Tibial nerve (tissue), 4 donors: ENCODE measurements at regions not wholly inside any gene's neighbourhood (a gene's known extent, or its start where the extent isn't known, plus 50 kb on each side); places are given as distances from the start of the nearest gene placed in this dataset.

Experiments
- DNase-seq, 2 donors: peaks; one replicate each; pipeline ENCODE4 v3.0.0-alpha.2; 2019; ENCODE audit warnings: low spot score in 2 of 2
- H3K27ac ChIP-seq, 4 donors: fragments of 200-600 bp; sonication (generic) in 3 of 4; one replicate each; pipeline ENCODE4 v1.5.1; 2017 to 2019; ENCODE audit warnings: mild to moderate bottlenecking in 1 of 4
- H3K27me3 ChIP-seq, 2 donors: fragments of 200-600 bp; sonication (generic) in 1 of 2; one replicate each; pipeline versions ENCODE4 v1.5.1 to v1.6.0; 2017 to 2019
- H3K36me3 ChIP-seq, 3 donors: fragments of 200-600 bp; sonication (generic); one replicate each; pipeline ENCODE4 v1.5.1; 2018 to 2019
- H3K4me1 ChIP-seq, 4 donors: fragments of 200-600 bp; sonication (generic) in 3 of 4; one replicate each; pipeline ENCODE4 v1.5.1; 2017 to 2019
- H3K4me3 ChIP-seq, 4 donors: fragments of 200-600 bp; sonication (generic) in 3 of 4; one replicate each; pipeline ENCODE4 v1.5.1; 2017 to 2019; ENCODE audit warnings: mild to moderate bottlenecking in 1 of 4, moderate library complexity in 1 of 4
- H3K9me3 ChIP-seq, 4 donors: fragments of 200-600 bp; sonication (generic) in 3 of 4; one replicate each; pipeline ENCODE4 v1.5.1; 2017 to 2019
- EP300 ChIP-seq, 2 donors: sonication (generic); formaldehyde crosslinking; IDR thresholded peaks; one replicate each; pipeline ENCODE4 v1.6.1; 2017; ENCODE audit warnings: antibody characterized with exemption in 2 of 2, mild to moderate bottlenecking in 1 of 2
- POLR2A ChIP-seq, 2 donors: fragments of 450-650 bp; IDR thresholded peaks; one replicate each; pipeline ENCODE4 v1.6.1; 2017; ENCODE audit warnings: antibody characterized with exemption in 2 of 2, mild to moderate bottlenecking in 2 of 2, moderate library complexity in 2 of 2
- WGBS, 2 donors: methylation state at CpG; one replicate each; pipeline ENCODE4 v1.1.5; 2018; 5-methylcytosine and 5-hydroxymethylcytosine counted together
- TF ChIP-seq, protein P1 (sequence below), 5 experiments: fragments of 200-600 bp in 3 of 5; fragments of 450-650 bp in 2 of 5; sonication (generic) in 3 of 5; IDR thresholded peaks; one replicate each; pipeline ENCODE4 v1.5.1; 2016 to 2019; ENCODE audit warnings: antibody characterized with exemption in 5 of 5, mild to moderate bottlenecking in 3 of 5, moderate library complexity in 2 of 5

- peaks cover 0 to 22% of the 10 kb centered on the region in 2 donors for H3K27me3 ChIP-seq
- WGBS, 2 donors = 81 to 86% methylated on average over 10 of the region's 10 CpGs
- no peak overlapping the region for H3K4me3 ChIP-seq
- no peak overlapping the region for H3K27ac ChIP-seq
- no peak for DNase-seq
- H3K9me3 ChIP-seq = no peaks in the 10 kb centered on the region
- H3K36me3 ChIP-seq = no peaks in the 10 kb centered on the region
- TF ChIP-seq, protein P1, sequence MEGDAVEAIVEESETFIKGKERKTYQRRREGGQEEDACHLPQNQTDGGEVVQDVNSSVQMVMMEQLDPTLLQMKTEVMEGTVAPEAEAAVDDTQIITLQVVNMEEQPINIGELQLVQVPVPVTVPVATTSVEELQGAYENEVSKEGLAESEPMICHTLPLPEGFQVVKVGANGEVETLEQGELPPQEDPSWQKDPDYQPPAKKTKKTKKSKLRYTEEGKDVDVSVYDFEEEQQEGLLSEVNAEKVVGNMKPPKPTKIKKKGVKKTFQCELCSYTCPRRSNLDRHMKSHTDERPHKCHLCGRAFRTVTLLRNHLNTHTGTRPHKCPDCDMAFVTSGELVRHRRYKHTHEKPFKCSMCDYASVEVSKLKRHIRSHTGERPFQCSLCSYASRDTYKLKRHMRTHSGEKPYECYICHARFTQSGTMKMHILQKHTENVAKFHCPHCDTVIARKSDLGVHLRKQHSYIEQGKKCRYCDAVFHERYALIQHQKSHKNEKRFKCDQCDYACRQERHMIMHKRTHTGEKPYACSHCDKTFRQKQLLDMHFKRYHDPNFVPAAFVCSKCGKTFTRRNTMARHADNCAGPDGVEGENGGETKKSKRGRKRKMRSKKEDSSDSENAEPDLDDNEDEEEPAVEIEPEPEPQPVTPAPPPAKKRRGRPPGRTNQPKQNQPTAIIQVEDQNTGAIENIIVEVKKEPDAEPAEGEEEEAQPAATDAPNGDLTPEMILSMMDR (IDR thresholded peaks at IDR 0.05) = no peak
- TF ChIP-seq POLR2A (IDR thresholded peaks at IDR 0.05) (no peak), EP300 (IDR thresholded peaks at IDR 0.05) (no peak)
- H3K4me1 ChIP-seq = peaks cover 0 to 12% (median 0%) of the 10 kb centered on the region in 4 donors
Observed at GRCh38 chr6:169960521-169960885, 209.1 kb downstream of the ERMARD start.

GRCh38 chr6:169960003-169960344 is 208.6 kb downstream of the ERMARD start:
- 76 to 96% methylated on average over 4 of the region's 4 CpGs for WGBS, 2 donors
- Histone ChIP-seq H3K4me3 (no peak overlapping the region), H3K4me1 (peaks cover 0 to 12% (median 0%) of the 10 kb centered on the region in 4 donors), H3K36me3 (no peaks in the 10 kb centered on the region), H3K27ac (no peak overlapping the region), H3K9me3 (no peaks in the 10 kb centered on the region), H3K27me3 (peaks cover 0 to 22% of the 10 kb centered on the region in 2 donors)
- DNase-seq = no peak
- TF ChIP-seq, protein P1 (IDR thresholded peaks at IDR 0.05) = no peak
- TF ChIP-seq EP300 (IDR thresholded peaks at IDR 0.05) = no peak
- TF ChIP-seq POLR2A (IDR thresholded peaks at IDR 0.05) = no peak

DNA sequence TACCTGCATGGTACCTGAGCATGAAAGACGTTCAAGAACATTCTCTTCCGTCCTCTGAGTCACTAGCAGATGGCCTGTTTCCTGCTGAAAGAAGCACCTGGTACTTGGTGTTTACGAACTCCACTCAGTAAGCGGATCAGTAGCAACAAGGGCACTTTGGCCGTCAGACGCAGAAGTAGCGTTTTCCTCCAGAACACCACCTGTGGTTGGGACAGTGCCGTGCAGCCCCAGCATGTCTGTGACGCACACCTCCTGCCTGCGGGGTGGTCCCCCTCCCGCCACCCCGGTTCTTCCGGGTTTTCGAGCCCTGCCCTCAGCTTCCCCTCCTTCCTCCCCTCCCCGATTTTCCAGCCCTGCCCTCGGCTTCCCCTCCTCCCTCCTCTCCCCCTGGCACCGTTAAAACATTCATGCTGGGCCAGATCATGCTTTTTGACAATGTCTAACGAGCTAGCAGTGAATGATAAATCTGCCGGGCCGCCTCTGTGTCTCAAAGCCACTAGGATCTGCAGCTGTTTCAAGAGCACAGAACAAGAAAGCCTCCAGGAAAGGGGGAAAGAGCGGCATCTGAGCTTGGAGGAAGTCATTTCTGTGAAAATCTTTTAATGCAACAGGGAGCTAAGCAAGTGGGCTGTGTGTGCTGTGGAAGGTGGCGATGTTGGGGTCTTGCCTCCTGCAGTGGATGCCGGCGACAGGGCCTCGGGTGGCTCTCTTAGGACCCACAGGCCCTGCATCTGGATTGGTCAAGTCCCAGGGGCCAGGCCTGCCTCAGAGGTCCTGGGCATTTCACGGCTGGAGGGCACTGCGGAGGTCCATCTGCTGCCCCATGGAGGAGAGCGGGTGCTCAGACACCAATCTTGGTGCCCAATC is 207.9 kb downstream of the ERMARD start:
- no peak for TF ChIP-seq POLR2A (IDR thresholded peaks at IDR 0.05)
- TF ChIP-seq, protein P1 (IDR thresholded peaks at IDR 0.05) = no peak
- whole genome bisulfite sequencing, 2 donors = 53 to 59% methylated on average over 28 of the region's 28 CpGs

DNA sequence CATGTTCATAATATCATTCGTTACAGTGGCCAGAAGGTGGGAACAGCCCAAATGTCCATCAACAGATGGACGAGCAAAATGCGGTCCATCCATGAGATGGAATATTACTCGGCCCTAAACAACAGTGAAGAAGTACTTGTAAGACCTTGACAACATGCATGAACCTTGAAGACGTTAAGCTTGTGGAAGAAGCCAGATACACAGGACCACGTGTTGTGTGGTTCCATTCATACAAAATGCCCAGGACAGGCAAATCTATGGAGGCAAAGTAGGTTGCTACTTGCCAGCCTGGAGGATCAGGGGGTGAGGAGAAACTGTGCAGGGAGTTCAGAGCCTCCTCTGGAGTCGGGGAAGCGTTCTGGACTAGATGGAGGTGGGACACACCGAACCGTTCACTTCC is 207.1 kb downstream of the ERMARD start:
- 91 to 92% methylated on average over 10 of the region's 10 CpGs for WGBS, 2 donors
- no peaks in the 10 kb centered on the region for H3K9me3 ChIP-seq
- H3K4me1 ChIP-seq = peaks cover 0 to 12% (median 0%) of the 10 kb centered on the region in 4 donors
- peaks cover 0 to 22% of the 10 kb centered on the region in 2 donors for H3K27me3 ChIP-seq
- TF ChIP-seq, protein P1 (IDR thresholded peaks at IDR 0.05) = no peak
- no peak for TF ChIP-seq EP300 (IDR thresholded peaks at IDR 0.05)
- TF ChIP-seq POLR2A (IDR thresholded peaks at IDR 0.05) = no peak
- DNase-seq = no peak
- no peak overlapping the region for H3K4me3 ChIP-seq
- H3K36me3 ChIP-seq = no peaks in the 10 kb centered on the region
- no peak overlapping the region for H3K27ac ChIP-seq

More for the DNA sequence above, 207.9 kb downstream of the ERMARD start:
- no peak overlapping the region for H3K27ac ChIP-seq
- no peaks in the 10 kb centered on the region for H3K36me3 ChIP-seq
- peaks cover 0 to 22% of the 10 kb centered on the region in 2 donors for H3K27me3 ChIP-seq
- no peak for DNase-seq
- peaks cover 0 to 12% (median 0%) of the 10 kb centered on the region in 4 donors for H3K4me1 ChIP-seq
- H3K4me3 ChIP-seq = no peak overlapping the region
- H3K9me3 ChIP-seq = no peaks in the 10 kb centered on the region

DNA sequence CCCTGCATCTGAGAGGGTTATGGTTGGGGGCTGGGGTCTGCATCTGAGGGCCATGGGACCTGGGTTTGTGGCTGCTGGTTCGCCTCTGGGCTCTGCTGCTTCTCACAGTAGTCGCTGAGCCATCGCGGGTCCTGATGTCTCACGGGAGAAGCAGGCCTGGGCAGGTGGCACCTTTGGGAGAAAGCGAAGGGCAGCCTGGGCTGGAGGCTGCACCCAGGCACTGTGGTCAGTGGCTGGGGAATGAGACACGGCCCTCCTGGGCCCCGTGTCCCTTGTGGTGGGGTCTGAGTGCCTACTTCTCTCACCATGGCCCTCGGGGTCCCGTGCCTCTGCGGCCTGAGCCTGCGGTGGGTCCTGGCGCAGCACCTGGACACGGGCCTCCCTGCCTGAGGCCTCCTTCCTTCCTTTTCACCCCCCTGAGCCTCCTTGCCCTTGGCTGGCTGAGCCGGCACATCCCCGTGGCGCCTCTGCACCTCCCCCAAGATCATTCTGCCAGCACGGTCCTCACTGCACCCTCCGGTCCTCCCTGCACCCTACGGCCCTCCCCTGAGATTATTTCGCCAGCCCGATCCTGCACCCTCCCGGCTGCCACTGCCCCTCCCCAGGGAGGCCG is 206.0 kb downstream of the ERMARD start:
- H3K9me3 ChIP-seq = no peaks in the 10 kb centered on the region
- no peak overlapping the region for H3K4me3 ChIP-seq
- no peak for DNase-seq
- peaks cover 0 to 12% (median 0%) of the 10 kb centered on the region in 4 donors for H3K4me1 ChIP-seq
- 83 to 85% methylated on average over 16 to 18 of the region's 24 CpGs for WGBS, 2 donors
- no peak overlapping the region for H3K27ac ChIP-seq
- H3K27me3 ChIP-seq = peaks cover 0 to 16% of the 10 kb centered on the region in 2 donors
- no peak for TF ChIP-seq EP300 (IDR thresholded peaks at IDR 0.05)
- TF ChIP-seq POLR2A (IDR thresholded peaks at IDR 0.05) = no peak
- TF ChIP-seq, protein P1 (IDR thresholded peaks at IDR 0.05) = no peak
- H3K36me3 ChIP-seq = no peaks in the 10 kb centered on the region
